OCI-LY3 (cell line): ENCODE measurements at regions not wholly inside any gene's neighbourhood (a gene's known extent, or its start where the extent isn't known, plus 50 kb on each side); places are given as distances from the start of the nearest gene placed in this dataset.
"Not testable (repeated sequence)": the region's sequence is repeated elsewhere in the genome, so short reads cannot be mapped to it uniquely, and the experiment has no call there.

Experiments used
- EZH2phosphoT487 ChIP-seq: fragments of 200-600 bp; shearing (Covaris generic); IDR thresholded peaks from 2 replicates; pipeline ENCODE4 v1.6.1; 2018; ENCODE audit warnings: antibody characterized with exemption, mixed run types, low read depth
- TF ChIP-seq, protein P1 (sequence below): fragments of 200-600, 300-600 bp; sonication (generic); IDR thresholded peaks from 2 replicates; pipeline ENCODE4 v1.5.1; 2014; ENCODE audit warnings: antibody characterized with exemption, low read length, low read depth

DNA sequence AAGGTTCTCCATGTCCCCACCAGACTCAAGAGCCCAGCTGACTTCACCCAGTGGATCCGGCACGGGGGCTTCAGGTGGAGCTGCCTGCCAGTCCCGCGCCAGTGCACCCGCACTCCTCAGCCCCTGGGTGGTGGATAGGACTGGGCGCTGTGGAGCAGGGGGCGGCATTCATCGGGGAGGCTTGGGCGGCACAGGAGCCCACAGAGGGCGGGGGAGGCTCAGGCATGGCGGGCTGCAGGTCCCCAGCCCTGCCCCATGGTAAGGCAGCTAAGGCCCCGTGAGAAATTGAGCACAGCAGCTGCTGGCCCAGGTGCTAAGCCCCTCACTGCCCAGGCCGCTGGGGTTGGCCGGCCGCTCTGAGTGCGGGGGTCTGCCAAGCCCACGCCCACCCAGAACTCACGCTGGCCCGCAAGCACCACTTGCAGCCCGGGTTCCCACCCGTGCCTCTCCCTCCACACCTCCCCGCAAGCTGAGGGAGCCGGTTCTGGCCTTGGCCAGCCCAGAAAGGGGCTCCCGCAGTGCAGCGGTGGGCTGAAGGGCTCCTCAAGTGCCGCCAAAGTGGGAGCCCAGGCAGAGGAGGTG, 1737.7 kb downstream of the ARAP2 start:
- TF ChIP-seq, protein P1, sequence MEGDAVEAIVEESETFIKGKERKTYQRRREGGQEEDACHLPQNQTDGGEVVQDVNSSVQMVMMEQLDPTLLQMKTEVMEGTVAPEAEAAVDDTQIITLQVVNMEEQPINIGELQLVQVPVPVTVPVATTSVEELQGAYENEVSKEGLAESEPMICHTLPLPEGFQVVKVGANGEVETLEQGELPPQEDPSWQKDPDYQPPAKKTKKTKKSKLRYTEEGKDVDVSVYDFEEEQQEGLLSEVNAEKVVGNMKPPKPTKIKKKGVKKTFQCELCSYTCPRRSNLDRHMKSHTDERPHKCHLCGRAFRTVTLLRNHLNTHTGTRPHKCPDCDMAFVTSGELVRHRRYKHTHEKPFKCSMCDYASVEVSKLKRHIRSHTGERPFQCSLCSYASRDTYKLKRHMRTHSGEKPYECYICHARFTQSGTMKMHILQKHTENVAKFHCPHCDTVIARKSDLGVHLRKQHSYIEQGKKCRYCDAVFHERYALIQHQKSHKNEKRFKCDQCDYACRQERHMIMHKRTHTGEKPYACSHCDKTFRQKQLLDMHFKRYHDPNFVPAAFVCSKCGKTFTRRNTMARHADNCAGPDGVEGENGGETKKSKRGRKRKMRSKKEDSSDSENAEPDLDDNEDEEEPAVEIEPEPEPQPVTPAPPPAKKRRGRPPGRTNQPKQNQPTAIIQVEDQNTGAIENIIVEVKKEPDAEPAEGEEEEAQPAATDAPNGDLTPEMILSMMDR = not testable (repeated sequence)
- not testable (repeated sequence) for TF ChIP-seq EZH2phosphoT487
